KMS-11 (cell line): ENCODE measurements at regions not wholly inside any gene's neighbourhood (a gene's known extent, or its start where the extent isn't known, plus 50 kb on each side); places are given as distances from the start of the nearest gene placed in this dataset.

Experiments
- H2AFZ ChIP-seq: fragments of 200-600 bp; sonication (generic); 2 replicates; pipeline ENCODE4 v1.6.1; 2016; ENCODE audit warnings: antibody characterized with exemption, mixed run types, low read depth
- H3K27ac ChIP-seq: fragments of 200-600 bp; sonication (generic); 2 replicates; pipeline ENCODE4 v1.6.1; 2016; ENCODE audit warnings: mild to moderate bottlenecking, mixed run types
- H3K27me3 ChIP-seq: fragments of 200-600 bp; sonication (generic); 2 replicates; pipeline ENCODE4 v1.6.1; 2017; ENCODE audit warnings: mild to moderate bottlenecking, low read depth, mixed run types, moderate library complexity; ENCODE audit not compliant: insufficient read depth
- H3K36me3 ChIP-seq: fragments of 200-600 bp; sonication (generic); 2 replicates; pipeline ENCODE4 v1.6.1; 2017; ENCODE audit warnings: mild to moderate bottlenecking, mixed run types; ENCODE audit not compliant: insufficient read depth
- H3K4me1 ChIP-seq: fragments of 200-600 bp; sonication (generic); 2 replicates; pipeline ENCODE4 v1.6.1; 2016; ENCODE audit warnings: mild to moderate bottlenecking, low read depth, mixed run types; ENCODE audit not compliant: poor library complexity, severe bottlenecking
- H3K4me2 ChIP-seq: fragments of 200-600 bp; sonication (generic); 2 replicates; pipeline ENCODE4 v1.7.0; 2016; ENCODE audit warnings: mild to moderate bottlenecking, mixed run types
- H3K4me3 ChIP-seq: fragments of 200-600 bp; sonication (generic); IDR thresholded peaks from 2 replicates; pipeline ENCODE4 v1.6.1; 2017; ENCODE audit warnings: low read depth, low read length, mixed read lengths; ENCODE audit not compliant: insufficient read depth
- H3K79me2 ChIP-seq: fragments of 200-600 bp; sonication (generic); 2 replicates; pipeline ENCODE4 v1.6.1; 2016; ENCODE audit warnings: low read depth, mixed run types; ENCODE audit not compliant: insufficient read depth
- H3K9ac ChIP-seq: fragments of 200-600 bp; sonication (generic); 2 replicates; pipeline ENCODE4 v1.6.1; 2016; ENCODE audit warnings: mild to moderate bottlenecking, mixed run types
- H4K20me1 ChIP-seq: fragments of 200-600 bp; sonication (generic); 2 replicates; pipeline ENCODE4 v1.6.1; 2016; ENCODE audit warnings: mild to moderate bottlenecking, mixed run types; ENCODE audit not compliant: insufficient read depth
- TF ChIP-seq, protein P1 (sequence below): fragments of 200-600 bp; sonication (generic); conservative IDR thresholded peaks from 2 replicates; pipeline ENCODE4 v1.6.1; 2017; ENCODE audit warnings: low read depth, mild to moderate bottlenecking, antibody characterized with exemption, low read length, moderate library complexity, mixed read lengths

DNA sequence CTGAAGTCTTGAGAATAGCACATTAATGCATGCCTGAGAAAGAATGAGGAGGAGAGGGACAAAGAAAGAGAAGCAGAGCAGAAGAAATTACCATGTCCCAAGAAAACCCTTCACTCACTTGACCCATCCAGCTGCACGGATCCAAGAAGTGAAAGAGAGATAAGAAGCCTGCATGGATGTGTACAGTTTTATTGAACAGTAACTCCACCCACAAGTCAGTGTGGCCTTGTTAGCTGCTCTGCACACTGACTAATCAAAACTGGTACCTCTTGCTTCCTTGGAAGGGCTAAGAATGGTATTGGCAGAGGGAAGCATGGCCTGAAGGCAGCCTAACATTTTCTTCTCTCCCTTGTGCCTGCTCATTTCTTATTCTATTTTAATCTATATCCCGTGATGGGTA, 163.9 kb downstream of the SLC7A11 start:
- Histone ChIP-seq H2AFZ (no peak overlapping the region), H3K9ac (no peak overlapping the region), H3K4me2 (no peak overlapping the region), H3K4me1 (no peaks in the 10 kb centered on the region), H3K27me3 (no peaks in the 10 kb centered on the region), H3K4me3 (no peak overlapping the region), H3K27ac (no peak overlapping the region), H4K20me1 (no peaks in the 10 kb centered on the region), H3K36me3 (no peaks in the 10 kb centered on the region), H3K79me2 (no peaks in the 10 kb centered on the region)
- TF ChIP-seq, protein P1, sequence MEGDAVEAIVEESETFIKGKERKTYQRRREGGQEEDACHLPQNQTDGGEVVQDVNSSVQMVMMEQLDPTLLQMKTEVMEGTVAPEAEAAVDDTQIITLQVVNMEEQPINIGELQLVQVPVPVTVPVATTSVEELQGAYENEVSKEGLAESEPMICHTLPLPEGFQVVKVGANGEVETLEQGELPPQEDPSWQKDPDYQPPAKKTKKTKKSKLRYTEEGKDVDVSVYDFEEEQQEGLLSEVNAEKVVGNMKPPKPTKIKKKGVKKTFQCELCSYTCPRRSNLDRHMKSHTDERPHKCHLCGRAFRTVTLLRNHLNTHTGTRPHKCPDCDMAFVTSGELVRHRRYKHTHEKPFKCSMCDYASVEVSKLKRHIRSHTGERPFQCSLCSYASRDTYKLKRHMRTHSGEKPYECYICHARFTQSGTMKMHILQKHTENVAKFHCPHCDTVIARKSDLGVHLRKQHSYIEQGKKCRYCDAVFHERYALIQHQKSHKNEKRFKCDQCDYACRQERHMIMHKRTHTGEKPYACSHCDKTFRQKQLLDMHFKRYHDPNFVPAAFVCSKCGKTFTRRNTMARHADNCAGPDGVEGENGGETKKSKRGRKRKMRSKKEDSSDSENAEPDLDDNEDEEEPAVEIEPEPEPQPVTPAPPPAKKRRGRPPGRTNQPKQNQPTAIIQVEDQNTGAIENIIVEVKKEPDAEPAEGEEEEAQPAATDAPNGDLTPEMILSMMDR, result no peak

DNA sequence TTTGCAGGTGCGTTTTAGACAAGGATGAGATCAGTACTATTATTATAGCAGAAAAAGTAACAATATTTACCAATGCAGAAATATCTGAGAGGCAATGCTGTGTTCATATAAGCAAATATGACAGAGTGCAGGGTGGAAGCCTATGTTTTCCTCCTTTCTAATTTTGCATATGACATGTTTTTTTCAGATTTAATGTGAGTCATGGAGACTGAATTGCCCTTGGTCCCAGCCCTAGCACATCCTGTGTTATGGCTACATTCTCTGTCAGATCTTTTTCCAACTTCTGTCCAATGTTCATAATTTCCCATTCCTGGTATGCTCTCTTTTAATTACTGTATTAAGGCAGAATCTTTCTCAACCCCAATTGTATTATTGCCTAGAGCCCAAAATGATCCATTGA, 165.6 kb downstream of the SLC7A11 start:
- H3K36me3 ChIP-seq, result no peaks in the 10 kb centered on the region
- no peaks in the 10 kb centered on the region for H3K4me1 ChIP-seq
- H3K4me2 ChIP-seq, result no peak overlapping the region
- TF ChIP-seq, protein P1, result no peak
- no peaks in the 10 kb centered on the region for H3K27me3 ChIP-seq
- H2AFZ ChIP-seq, result no peak overlapping the region
- no peak overlapping the region for H3K4me3 ChIP-seq
- H3K79me2 ChIP-seq, result no peaks in the 10 kb centered on the region
- no peaks in the 10 kb centered on the region for H4K20me1 ChIP-seq
- no peak overlapping the region for H3K27ac ChIP-seq
- H3K9ac ChIP-seq, result no peak overlapping the region

DNA sequence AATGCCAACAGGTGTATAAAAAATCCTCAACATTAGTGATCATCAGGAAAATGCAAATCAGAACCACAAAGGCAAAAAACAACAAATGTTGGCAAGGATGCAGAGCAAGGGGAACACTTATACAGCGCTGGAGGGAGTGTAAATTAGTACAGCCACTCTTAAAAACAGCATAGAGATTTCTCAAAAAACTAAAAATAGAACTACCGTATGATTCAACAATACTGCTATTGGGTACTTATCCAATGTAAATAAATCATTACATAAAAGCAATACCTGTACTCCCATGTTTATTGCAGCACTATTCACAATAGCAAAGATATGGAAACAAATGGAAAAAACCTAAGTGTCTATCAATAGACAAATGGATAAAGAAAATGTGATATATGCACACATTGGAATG, 171.3 kb downstream of the SLC7A11 start:
- no peak overlapping the region for H3K9ac ChIP-seq
- H3K4me3 ChIP-seq, result no peak overlapping the region
- TF ChIP-seq, protein P1, result no peak
- no peaks in the 10 kb centered on the region for H3K4me1 ChIP-seq
- H3K27ac ChIP-seq, result no peak overlapping the region
- no peaks in the 10 kb centered on the region for H4K20me1 ChIP-seq
- H3K27me3 ChIP-seq, result no peaks in the 10 kb centered on the region
- no peaks in the 10 kb centered on the region for H3K79me2 ChIP-seq
- H3K36me3 ChIP-seq, result no peaks in the 10 kb centered on the region
- no peak overlapping the region for H2AFZ ChIP-seq
- H3K4me2 ChIP-seq, result no peak overlapping the region

DNA sequence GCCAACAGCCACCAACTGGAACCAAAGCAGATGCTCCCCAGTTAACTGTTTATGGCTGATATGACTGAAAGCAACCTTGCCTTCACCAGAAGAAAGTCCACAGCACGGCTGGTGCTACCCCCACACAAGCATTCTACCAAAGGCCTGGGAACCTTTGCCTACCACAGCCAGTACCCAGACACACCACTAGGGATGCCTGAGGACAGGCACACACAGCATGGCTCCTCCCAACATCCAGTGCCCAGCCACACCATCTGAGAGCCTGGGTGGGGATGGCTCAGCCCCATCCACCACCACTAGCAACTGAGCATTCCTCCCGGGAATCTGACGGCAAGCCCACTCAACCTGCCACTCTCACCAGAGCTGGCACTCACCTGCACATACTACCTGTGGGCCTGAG, 178.6 kb downstream of the SLC7A11 start:
- no peak overlapping the region for H3K27ac ChIP-seq
- H3K4me3 ChIP-seq, result no peak overlapping the region
- no peaks in the 10 kb centered on the region for H4K20me1 ChIP-seq
- no peaks in the 10 kb centered on the region for H3K27me3 ChIP-seq
- no peak overlapping the region for H2AFZ ChIP-seq
- no peaks in the 10 kb centered on the region for H3K36me3 ChIP-seq
- H3K79me2 ChIP-seq, result no peaks in the 10 kb centered on the region
- no peak overlapping the region for H3K4me2 ChIP-seq
- no peak overlapping the region for H3K9ac ChIP-seq
- TF ChIP-seq, protein P1, result no peak
- no peaks in the 10 kb centered on the region for H3K4me1 ChIP-seq

DNA sequence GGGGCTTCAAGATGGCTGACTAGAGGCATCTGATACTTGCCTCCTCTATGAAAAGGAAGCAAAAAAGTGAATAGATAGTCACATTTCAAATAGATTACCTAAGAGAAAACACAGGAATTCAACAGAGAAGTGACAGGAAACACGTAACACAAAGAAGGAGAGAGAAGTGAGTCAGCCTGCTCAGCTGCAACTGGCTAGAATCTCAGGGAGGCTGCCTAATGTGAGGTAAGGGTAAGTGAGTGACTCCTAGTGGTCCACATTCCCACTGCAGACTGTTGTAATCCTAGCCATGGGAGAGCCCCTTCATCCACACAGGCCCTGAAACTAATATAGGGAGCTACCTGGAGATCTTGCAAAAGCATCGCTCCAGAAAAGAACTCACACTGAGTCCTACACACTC, 179.2 kb downstream of the SLC7A11 start:
- H3K9ac ChIP-seq, result no peak overlapping the region
- TF ChIP-seq, protein P1, result no peak
- H4K20me1 ChIP-seq, result no peaks in the 10 kb centered on the region
- H3K36me3 ChIP-seq, result no peaks in the 10 kb centered on the region
- no peak overlapping the region for H2AFZ ChIP-seq
- H3K27ac ChIP-seq, result no peak overlapping the region
- no peaks in the 10 kb centered on the region for H3K27me3 ChIP-seq
- no peak overlapping the region for H3K4me3 ChIP-seq
- no peak overlapping the region for H3K4me2 ChIP-seq
- H3K4me1 ChIP-seq, result no peaks in the 10 kb centered on the region
- H3K79me2 ChIP-seq, result no peaks in the 10 kb centered on the region
